ENCODE measurements at regions not wholly inside any gene's neighbourhood (a gene's known extent, or its start where the extent isn't known, plus 50 kb on each side); places are given as distances from the start of the nearest gene placed in this dataset.

GRCh38 chr1:191134796-191135195 lies 657.1 kb upstream of the BRINP3 start:
- H3K9me3 ChIP-seq (ENCODE audit: insufficient read depth, low read depth, low read length), result no peaks in the 10 kb centered on the region
- H4K20me1 ChIP-seq (ENCODE audit: insufficient read depth, low read length), result no peaks in the 10 kb centered on the region
- H3K9me3 Mint-ChIP-seq (ENCODE audit: unreplicated experiment), result no peaks in the 10 kb centered on the region
- H3K9ac ChIP-seq (ENCODE audit: low read length), result no peak overlapping the region
- no peaks in the 10 kb centered on the region for H3K4me1 Mint-ChIP-seq (ENCODE audit: low read depth, unreplicated experiment)
- H3K4me3 ChIP-seq (ENCODE audit: insufficient read depth, low read depth, low read length), result no peak overlapping the region
- H3K27ac ChIP-seq (ENCODE audit: low read depth, low read length), result no peak overlapping the region
- no peak overlapping the region for H3K27ac Mint-ChIP-seq (ENCODE audit: unreplicated experiment)
- DNase-seq (ENCODE audit: low read depth) (peak; percentile 66), FAIRE-seq (no peak)
- H3K27me3 ChIP-seq (ENCODE audit: insufficient read depth, low read length), result no peaks in the 10 kb centered on the region
- H3K36me3 Mint-ChIP-seq (ENCODE audit: low read depth, unreplicated experiment), result no peaks in the 10 kb centered on the region
- peak overlapping the region; percentile 32 for H2AFZ ChIP-seq (ENCODE audit: low read depth, low read length)
- no peaks in the 10 kb centered on the region for H3K79me2 ChIP-seq (ENCODE audit: insufficient read depth, low read length)
- TF ChIP-seq CTCF (IDR thresholded peaks at IDR 0.05; ENCODE audit: insufficient read depth, low read depth, low read length) (no peak), EZH2 (IDR thresholded peaks at IDR 0.05; ENCODE audit: insufficient read depth, low read length) (no peak)
- peak overlapping the region; percentile 34 for H3K4me2 ChIP-seq (ENCODE audit: low read length)
- H3K4me1 ChIP-seq (ENCODE audit: insufficient read depth, low read length), result no peaks in the 10 kb centered on the region
- no peak overlapping the region for H3K4me3 Mint-ChIP-seq (ENCODE audit: unreplicated experiment)
- H3K27me3 Mint-ChIP-seq (ENCODE audit: low read depth, unreplicated experiment), result no peaks in the 10 kb centered on the region
- no peaks in the 10 kb centered on the region for H3K36me3 ChIP-seq (ENCODE audit: insufficient read depth, low read length)

GRCh38 chr1:191140038-191140437 lies 662.4 kb upstream of the BRINP3 start:
- Histone ChIP-seq H3K9me3 (ENCODE audit: insufficient read depth, low read depth, low read length) (no peaks in the 10 kb centered on the region), H3K4me2 (ENCODE audit: low read length) (no peak overlapping the region), H3K79me2 (ENCODE audit: insufficient read depth, low read length) (no peaks in the 10 kb centered on the region), H3K27ac (ENCODE audit: low read depth, low read length) (no peak overlapping the region), H2AFZ (ENCODE audit: low read depth, low read length) (no peak overlapping the region), H3K36me3 (ENCODE audit: insufficient read depth, low read length) (no peaks in the 10 kb centered on the region), H3K27me3 (ENCODE audit: insufficient read depth, low read length) (no peaks in the 10 kb centered on the region), H4K20me1 (ENCODE audit: insufficient read depth, low read length) (no peaks in the 10 kb centered on the region), H3K4me1 (ENCODE audit: insufficient read depth, low read length) (no peaks in the 10 kb centered on the region), H3K4me3 (ENCODE audit: insufficient read depth, low read depth, low read length) (no peak overlapping the region), H3K9ac (ENCODE audit: low read length) (no peak overlapping the region)
- no peak overlapping the region for H3K4me3 Mint-ChIP-seq (ENCODE audit: unreplicated experiment)
- TF ChIP-seq EZH2 (IDR thresholded peaks at IDR 0.05; ENCODE audit: insufficient read depth, low read length), result no peak
- TF ChIP-seq CTCF (IDR thresholded peaks at IDR 0.05; ENCODE audit: insufficient read depth, low read depth, low read length), result no peak
- no peaks in the 10 kb centered on the region for H3K36me3 Mint-ChIP-seq (ENCODE audit: low read depth, unreplicated experiment)
- FAIRE-seq (no peak), DNase-seq (ENCODE audit: low read depth) (no peak)
- no peaks in the 10 kb centered on the region for H3K4me1 Mint-ChIP-seq (ENCODE audit: low read depth, unreplicated experiment)
- H3K27me3 Mint-ChIP-seq (ENCODE audit: low read depth, unreplicated experiment), result no peaks in the 10 kb centered on the region
- no peaks in the 10 kb centered on the region for H3K9me3 Mint-ChIP-seq (ENCODE audit: unreplicated experiment)
- no peak overlapping the region for H3K27ac Mint-ChIP-seq (ENCODE audit: unreplicated experiment)

GRCh38 chr1:191142748-191143147 lies 665.1 kb upstream of the BRINP3 start:
- Histone ChIP-seq H3K4me1 (ENCODE audit: insufficient read depth, low read length) (no peaks in the 10 kb centered on the region), H3K9me3 (ENCODE audit: insufficient read depth, low read depth, low read length) (no peaks in the 10 kb centered on the region), H2AFZ (ENCODE audit: low read depth, low read length) (no peak overlapping the region), H4K20me1 (ENCODE audit: insufficient read depth, low read length) (no peaks in the 10 kb centered on the region), H3K9ac (ENCODE audit: low read length) (no peak overlapping the region), H3K27me3 (ENCODE audit: insufficient read depth, low read length) (no peaks in the 10 kb centered on the region), H3K79me2 (ENCODE audit: insufficient read depth, low read length) (no peaks in the 10 kb centered on the region), H3K4me2 (ENCODE audit: low read length) (no peak overlapping the region), H3K36me3 (ENCODE audit: insufficient read depth, low read length) (no peaks in the 10 kb centered on the region), H3K4me3 (ENCODE audit: insufficient read depth, low read depth, low read length) (no peak overlapping the region), H3K27ac (ENCODE audit: low read depth, low read length) (no peak overlapping the region)
- TF ChIP-seq EZH2 (IDR thresholded peaks at IDR 0.05; ENCODE audit: insufficient read depth, low read length) (no peak), CTCF (IDR thresholded peaks at IDR 0.05; ENCODE audit: insufficient read depth, low read depth, low read length) (no peak)
- H3K9me3 Mint-ChIP-seq (ENCODE audit: unreplicated experiment), result no peaks in the 10 kb centered on the region
- no peaks in the 10 kb centered on the region for H3K36me3 Mint-ChIP-seq (ENCODE audit: low read depth, unreplicated experiment)
- no peak for FAIRE-seq
- DNase-seq (ENCODE audit: low read depth), result no peak
- no peaks in the 10 kb centered on the region for H3K4me1 Mint-ChIP-seq (ENCODE audit: low read depth, unreplicated experiment)
- H3K27me3 Mint-ChIP-seq (ENCODE audit: low read depth, unreplicated experiment), result no peaks in the 10 kb centered on the region
- H3K27ac Mint-ChIP-seq (ENCODE audit: unreplicated experiment), result no peak overlapping the region
- no peak overlapping the region for H3K4me3 Mint-ChIP-seq (ENCODE audit: unreplicated experiment)
